PFSK-1 (cell line): ENCODE measurements at regions not wholly inside any gene's neighbourhood (a gene's known extent, or its start where the extent isn't known, plus 50 kb on each side); places are given as distances from the start of the nearest gene placed in this dataset.

Source experiments
- FOXP2 ChIP-seq: optimal IDR thresholded peaks from 2 replicates; pipeline ENCODE3; 2011; ENCODE audit warnings: borderline replicate concordance, control low read depth, inconsistent platforms; ENCODE audit not compliant: insufficient read depth; ENCODE audit errors: extremely low read length, extremely low read depth
- POLR2AphosphoS5 ChIP-seq: IDR thresholded peaks from 2 replicates; pipeline ENCODE4 v1.6.1; 2012; ENCODE audit warnings: low read depth, mild to moderate bottlenecking, control low read depth, low read length, moderate library complexity
- REST ChIP-seq, 2 experiments: IDR thresholded peaks; 2 replicates each; pipeline versions ENCODE4 v1.6.1 to v1.8.0; 2011 to 2012; ENCODE audit warnings: low read depth in 2 of 2, low read length in 2 of 2, control low read depth in 1 of 2, inconsistent platforms in 1 of 2, mild to moderate bottlenecking in 1 of 2, moderate library complexity in 1 of 2; ENCODE audit not compliant: insufficient read depth in 1 of 2
- SIN3A ChIP-seq: IDR thresholded peaks from 2 replicates; pipeline ENCODE4 v1.6.1; 2012; ENCODE audit warnings: mild to moderate bottlenecking, low read length, moderate library complexity, borderline replicate concordance; ENCODE audit not compliant: insufficient read depth
- TAF1 ChIP-seq: IDR thresholded peaks from 2 replicates; pipeline ENCODE4 v1.6.1; 2012; ENCODE audit warnings: low read length, control low read depth, borderline replicate concordance; ENCODE audit not compliant: insufficient read depth

DNA sequence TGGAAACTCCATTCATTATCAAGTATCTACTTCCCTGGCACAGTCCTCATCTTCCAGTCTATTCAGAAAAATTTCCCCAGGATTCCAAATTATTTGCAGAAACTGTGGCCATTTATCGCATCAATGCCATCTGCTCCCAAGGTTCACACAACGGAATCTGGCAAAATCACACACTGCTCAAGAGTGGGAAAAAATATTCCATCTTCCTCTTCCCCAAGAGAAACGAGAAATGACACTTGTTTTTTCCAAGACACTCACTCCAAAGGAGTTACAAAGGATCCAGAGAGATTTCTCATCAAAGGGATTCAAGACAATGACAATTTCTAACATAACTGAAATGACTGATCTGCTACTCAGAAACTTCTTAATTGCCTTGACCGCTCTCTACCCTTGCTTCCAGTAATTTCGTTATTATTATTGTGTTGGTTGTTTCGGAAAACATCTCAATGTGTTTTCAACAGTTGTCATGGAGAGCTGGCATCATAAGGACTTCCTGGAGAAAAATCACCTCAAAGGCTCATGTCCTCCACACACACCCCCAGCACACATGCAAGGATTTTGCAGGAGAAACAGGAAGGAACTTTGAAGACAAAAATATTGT is 128.0 kb downstream of the PSMG1 start:
- TF ChIP-seq POLR2AphosphoS5 (no peak), TAF1 (no peak), FOXP2 (no peak), SIN3A (no peak)

- TF ChIP-seq FOXP2, result no peak
- TF ChIP-seq POLR2AphosphoS5, result no peak
- TF ChIP-seq TAF1, result no peak
- TF ChIP-seq REST (IDR thresholded peaks at IDR 0.05; ENCODE audit: insufficient read depth in 1 of 2, low read depth in 2 of 2, low read length in 2 of 2), result no peak
- TF ChIP-seq SIN3A, result no peak
Observed at GRCh38 chr21:39054066-39054465, 129.2 kb downstream of the PSMG1 start.

DNA sequence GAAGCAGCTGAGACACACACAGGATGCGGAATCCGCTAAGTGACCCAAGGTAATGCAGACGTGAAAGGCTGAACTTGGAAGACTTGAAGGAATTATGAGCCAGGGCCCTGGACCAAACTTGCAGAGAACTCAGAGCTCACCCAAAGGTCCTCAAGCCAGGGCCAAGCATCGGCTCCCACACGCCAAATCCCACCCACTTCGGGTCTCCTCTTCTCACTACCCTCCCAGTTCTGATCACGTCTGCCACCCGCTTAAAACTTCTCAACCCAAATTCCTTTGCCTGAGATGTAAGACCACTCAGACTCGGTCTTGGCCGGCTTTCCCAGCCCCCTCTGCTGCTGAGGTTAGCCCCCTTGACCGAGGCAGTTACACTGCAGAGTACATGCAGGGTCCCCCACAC is 130.1 kb downstream of the PSMG1 start:
- TF ChIP-seq SIN3A (no peak), FOXP2 (no peak), REST (IDR thresholded peaks at IDR 0.05; ENCODE audit: insufficient read depth in 1 of 2, low read depth in 2 of 2, low read length in 2 of 2) (no peak), POLR2AphosphoS5 (no peak), TAF1 (no peak)

- TF ChIP-seq POLR2AphosphoS5, result no peak
- no peak for TF ChIP-seq TAF1
- no peak for TF ChIP-seq REST (IDR thresholded peaks at IDR 0.05; ENCODE audit: insufficient read depth in 1 of 2, low read depth in 2 of 2, low read length in 2 of 2)
- no peak for TF ChIP-seq FOXP2
- no peak for TF ChIP-seq SIN3A
Observed at GRCh38 chr21:39052718-39053117, 130.5 kb downstream of the PSMG1 start.

DNA sequence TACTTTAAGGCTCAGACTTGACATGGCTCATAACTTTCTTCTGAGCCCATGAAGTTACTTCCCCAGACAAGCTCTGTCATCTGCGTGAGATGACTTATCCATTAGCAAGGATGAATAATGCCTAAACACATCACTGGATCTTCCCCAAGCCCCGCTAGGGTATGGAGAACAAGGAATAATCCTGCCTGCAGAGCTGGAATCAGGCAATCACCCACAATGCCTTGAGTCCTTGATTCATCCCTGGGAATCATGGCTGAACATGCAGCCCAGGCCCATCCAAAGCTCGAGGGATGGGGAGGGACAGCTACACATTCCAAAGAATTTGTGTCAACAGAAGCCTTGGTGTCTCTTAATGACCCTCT is 131.7 kb downstream of the PSMG1 start:
- TF ChIP-seq TAF1, result no peak
- TF ChIP-seq POLR2AphosphoS5, result no peak
- TF ChIP-seq SIN3A, result no peak
- TF ChIP-seq REST (IDR thresholded peaks at IDR 0.05; ENCODE audit: insufficient read depth in 1 of 2, low read depth in 2 of 2, low read length in 2 of 2), result no peak
- no peak for TF ChIP-seq FOXP2
